ENCODE measurements at regions not wholly inside any gene's neighbourhood (a gene's known extent, or its start where the extent isn't known, plus 50 kb on each side); places are given as distances from the start of the nearest gene placed in this dataset.

GRCh38 chr3:159559771-159560170 is 428.9 kb upstream of the IL12A start:
- no peak for DNase-seq

- peak; percentile 29 for DNase-seq
Observed at GRCh38 chr3:159560214-159560979, 428.2 kb upstream of the IL12A start.

DNA sequence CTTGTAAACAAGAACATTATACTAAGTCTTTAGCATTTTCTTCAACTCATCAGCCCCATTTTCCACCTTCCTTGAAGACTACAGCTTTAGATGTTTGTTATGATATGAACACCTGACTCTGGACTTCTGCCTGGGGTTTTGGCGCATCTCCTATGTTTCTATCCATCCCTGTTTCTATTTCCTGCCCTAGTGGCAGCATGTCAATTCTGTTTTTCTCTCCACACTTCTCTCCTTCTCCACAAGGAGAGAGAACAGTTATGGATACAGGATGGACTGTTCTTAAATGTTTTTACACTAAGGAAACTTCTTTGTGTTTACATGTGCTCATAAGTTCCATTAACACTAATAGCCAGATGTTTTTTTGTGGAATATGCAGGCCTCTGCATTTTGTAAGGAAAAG is 423.3 kb upstream of the IL12A start:
- no peak for DNase-seq

DNA sequence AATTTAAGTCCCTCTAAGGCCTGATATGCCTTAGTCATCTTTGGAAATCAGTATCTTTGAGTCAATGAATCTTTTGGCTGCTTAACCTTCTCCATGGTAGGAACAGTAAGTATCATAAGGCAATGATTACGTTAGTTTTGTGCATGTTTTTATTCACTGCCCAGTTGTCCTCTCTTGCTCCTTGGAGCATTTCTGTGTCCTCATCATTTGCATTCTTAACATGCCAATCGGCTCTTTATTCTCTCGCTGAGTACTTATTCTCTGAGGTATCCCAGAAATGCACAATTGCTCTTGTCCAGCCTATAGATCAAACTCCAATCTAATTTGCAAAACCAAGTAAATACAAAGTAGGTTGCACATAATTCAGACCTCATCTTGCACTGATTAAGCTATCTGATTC is 405.0 kb upstream of the IL12A start:
- DNase-seq, result no peak

- no peak for DNase-seq
Observed at GRCh38 chr3:159584421-159584820, 404.2 kb upstream of the IL12A start.

GRCh38 chr3:159586571-159587202 is 401.9 kb upstream of the IL12A start:
- peak; percentile 60 for DNase-seq

GRCh38 chr3:159593927-159594605 is 394.6 kb upstream of the IL12A start:
- DNase-seq, result peak; percentile 91

DNA sequence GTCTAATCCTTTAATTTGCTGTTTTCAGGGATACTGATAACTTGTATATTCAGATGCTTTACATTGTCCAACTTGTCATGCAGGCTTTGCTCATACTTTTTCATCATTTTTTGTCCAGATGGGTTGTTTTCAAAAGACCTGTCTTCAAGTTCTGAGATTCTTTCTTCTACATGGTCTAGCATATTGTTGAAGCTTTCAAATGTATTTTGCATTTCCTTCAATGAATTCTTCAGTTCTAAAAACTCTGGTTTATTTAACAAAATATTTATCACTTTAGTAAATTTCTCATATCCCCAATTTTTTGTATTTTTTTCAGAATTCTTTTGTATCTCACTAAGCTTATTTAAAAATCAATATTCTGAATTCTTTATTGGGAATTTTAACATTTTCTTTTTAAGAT is 388.3 kb upstream of the IL12A start:
- peak; percentile 13 for DNase-seq

GRCh38 chr3:159604151-159604581 is 384.5 kb upstream of the IL12A start:
- peak; percentile 28 for DNase-seq

DNA sequence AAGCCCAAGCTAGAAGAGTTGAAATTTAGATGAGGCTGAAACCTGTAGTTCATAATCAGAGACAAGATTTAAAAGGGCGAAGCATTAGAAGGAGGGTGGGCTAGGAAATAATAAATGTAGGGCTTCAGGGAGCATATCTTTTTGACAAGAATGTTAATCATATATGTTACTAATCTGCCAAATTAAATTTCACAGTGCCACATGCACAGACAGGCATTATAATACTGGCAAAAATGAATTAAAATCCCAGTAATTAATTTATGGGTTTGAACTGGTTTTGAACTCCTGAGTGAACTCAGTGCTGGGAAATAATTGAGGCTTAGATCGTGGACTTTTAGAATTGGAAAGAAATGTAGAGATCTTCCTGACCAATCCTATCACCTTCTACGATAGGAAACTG is 383.5 kb upstream of the IL12A start:
- DNase-seq, result no peak

DNA sequence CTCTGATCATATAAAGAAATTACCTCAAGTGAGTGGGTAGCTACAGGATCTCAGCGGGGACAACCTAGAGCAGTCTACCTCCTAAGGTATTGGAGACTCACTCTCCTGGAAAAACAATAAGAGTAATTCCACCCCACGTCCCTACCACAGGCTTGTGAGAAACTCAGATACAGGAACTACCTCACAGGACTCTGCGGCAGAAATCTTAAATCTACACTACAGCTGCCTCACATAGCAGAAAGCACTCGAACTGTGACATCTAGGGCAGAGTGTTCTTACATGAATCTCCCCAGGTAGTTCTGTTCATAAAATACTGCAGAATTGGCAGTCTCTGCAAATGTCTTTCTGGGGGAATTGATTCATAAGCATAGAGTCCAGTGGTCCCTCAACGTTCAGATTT is 382.9 kb upstream of the IL12A start:
- no peak for DNase-seq

- DNase-seq, result no peak
Observed at GRCh38 chr3:159607856-159608255, 380.8 kb upstream of the IL12A start.

- DNase-seq, result no peak
Observed at GRCh38 chr3:159608311-159608710, 380.3 kb upstream of the IL12A start.

DNA sequence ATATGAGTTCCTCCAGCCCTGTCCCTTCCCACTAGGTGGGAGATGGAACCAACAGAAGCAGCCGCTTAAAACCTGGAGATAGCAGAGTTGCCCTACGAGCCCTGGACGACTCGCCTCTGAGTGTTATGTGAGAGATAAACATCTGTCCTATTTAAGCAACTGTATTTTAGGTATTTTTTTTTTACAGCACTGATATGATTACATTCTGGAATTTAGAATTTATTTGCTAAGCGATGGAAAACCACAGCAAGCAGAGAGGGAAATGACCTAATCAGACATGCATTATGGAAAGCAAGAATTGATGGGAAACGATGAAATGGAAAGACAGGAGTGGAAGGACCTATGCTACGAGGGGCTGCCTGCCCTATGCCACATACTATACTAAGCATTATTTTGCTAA is 379.0 kb upstream of the IL12A start:
- DNase-seq, result no peak

DNA sequence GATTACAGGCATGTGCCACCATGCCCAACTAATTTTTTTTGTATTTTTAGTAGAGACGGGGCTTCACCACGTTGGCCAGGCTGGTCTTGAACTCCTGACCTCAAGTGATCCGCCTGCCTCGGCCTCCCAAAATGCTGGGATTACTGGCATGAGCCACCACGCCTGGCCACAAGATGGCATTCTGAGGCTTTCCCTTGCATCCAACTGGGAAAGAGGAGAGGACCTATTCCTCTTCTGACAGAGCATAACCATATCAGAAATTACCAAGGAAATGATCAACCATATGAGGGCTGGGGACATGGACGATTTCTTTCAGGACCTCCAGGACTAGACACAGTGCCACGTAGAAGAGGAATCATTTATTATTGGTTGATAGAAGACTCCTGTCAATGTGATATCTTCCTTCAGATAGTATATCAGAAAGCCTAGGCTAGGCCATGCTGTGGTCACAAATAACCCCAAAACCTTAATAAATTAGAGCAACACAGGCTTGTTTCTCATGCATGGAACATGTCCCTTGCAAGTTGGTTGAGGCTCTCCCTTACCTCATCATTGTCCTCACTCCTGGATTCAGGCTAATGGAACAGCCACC is 372.3 kb upstream of the IL12A start:
- peak; percentile 75 for DNase-seq

GRCh38 chr3:159619341-159619885 is 369.2 kb upstream of the IL12A start:
- DNase-seq, result no peak

GRCh38 chr3:159620281-159620680 is 368.4 kb upstream of the IL12A start:
- DNase-seq, result no peak

DNA sequence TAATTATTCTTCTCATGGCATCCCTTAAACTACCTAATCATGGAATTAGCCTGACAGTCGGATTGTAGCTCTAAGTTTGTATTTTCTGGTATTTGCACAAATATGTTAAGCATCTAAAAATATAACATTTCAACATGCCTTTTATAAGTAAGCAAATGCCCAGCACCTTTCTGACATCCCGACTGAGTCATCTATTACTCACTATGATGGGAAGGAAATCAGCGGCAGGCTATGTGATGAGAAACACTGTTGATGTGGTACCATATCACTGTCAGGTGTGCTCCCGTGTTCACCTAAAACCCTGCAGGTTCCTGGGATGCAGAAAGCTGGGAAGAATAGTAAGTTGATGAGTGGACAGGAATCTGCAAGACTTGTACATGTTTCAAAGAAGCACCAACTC is 367.8 kb upstream of the IL12A start:
- peak; percentile 66 for DNase-seq

GRCh38 chr3:159624616-159625015 is 364.0 kb upstream of the IL12A start:
- DNase-seq, result no peak

GRCh38 chr3:159625594-159625993 is 363.0 kb upstream of the IL12A start:
- DNase-seq, result no peak

DNA sequence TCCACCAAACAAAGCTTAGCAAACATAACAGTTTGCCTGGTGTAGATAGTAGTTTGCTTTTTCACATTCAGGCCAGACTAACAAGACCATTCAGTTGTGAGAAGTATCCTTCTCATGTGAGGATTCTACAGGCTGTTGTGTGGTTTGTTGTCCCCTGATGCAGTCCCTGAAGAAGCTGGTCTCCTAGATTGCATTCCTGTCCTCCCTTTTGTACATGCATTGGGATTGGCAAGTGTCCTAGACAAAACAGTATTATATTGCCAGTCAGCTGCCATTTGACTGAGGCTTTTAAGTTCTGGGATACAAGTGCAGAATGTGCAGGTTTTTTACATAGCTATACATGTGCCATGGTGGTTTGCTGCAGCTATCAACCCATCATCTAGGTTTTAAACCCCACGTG is 362.0 kb upstream of the IL12A start:
- no peak for DNase-seq

DNA sequence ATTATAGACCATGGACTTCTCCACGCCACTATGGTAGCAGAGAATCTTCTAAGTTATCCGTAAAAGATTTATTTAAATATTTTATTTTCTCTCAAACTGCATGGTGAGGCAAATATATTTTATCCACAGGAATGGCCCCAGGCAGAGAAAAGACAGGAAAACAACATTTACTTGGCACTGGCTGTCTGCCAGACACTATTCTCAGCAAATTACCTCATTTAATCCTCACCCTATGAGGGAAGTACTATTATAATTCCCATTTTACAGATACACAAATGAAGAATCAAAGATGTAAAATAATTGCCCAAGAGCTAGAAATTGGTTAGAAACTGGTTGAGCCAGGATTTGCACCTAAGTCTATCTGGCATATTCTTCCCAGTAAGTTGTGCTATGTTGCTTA is 361.4 kb upstream of the IL12A start:
- DNase-seq, result peak; percentile 39

GRCh38 chr3:159627634-159628033 is 361.0 kb upstream of the IL12A start:
- no peak for DNase-seq

Data from dermis blood vessel endothelial cell (primary cell).